Astrocyte (in vitro differentiated cells and primary cell): ENCODE measurements at regions not wholly inside any gene's neighbourhood (a gene's known extent, or its start where the extent isn't known, plus 50 kb on each side); places are given as distances from the start of the nearest gene placed in this dataset.

ENCODE experiments used
- DNase-seq: peaks from one replicate; pipeline ENCODE4 v3.0.0-alpha.2; 2010; ENCODE audit warnings: low read depth
- FAIRE-seq: peaks from 2 replicates; lab custom pipeline; 2011; peaks lifted over from hg19 to GRCh38; lab: Jason Lieb, UNC
- H2AFZ ChIP-seq: 2 replicates; pipeline ENCODE4 v1.6.0; 2012; ENCODE audit warnings: low read depth, low read length, inconsistent platforms
- H3K27ac ChIP-seq: 2 replicates; pipeline ENCODE4 v1.5.1; 2011; ENCODE audit warnings: low read depth, low read length, inconsistent platforms
- H3K27me3 ChIP-seq: 2 replicates; pipeline ENCODE4 v1.6.0; 2011; ENCODE audit warnings: low read length, inconsistent platforms; ENCODE audit not compliant: insufficient read depth
- H3K36me3 ChIP-seq: 2 replicates; pipeline ENCODE4 v1.5.1; 2011; ENCODE audit warnings: low read length, inconsistent platforms; ENCODE audit not compliant: insufficient read depth
- H3K4me1 ChIP-seq: 2 replicates; pipeline ENCODE4 v1.5.1; 2011; ENCODE audit warnings: low read length, inconsistent platforms; ENCODE audit not compliant: insufficient read depth
- H3K4me2 ChIP-seq: 2 replicates; pipeline ENCODE4 v1.6.0; 2012; ENCODE audit warnings: low read length, inconsistent platforms
- H3K4me3 ChIP-seq: 2 replicates; pipeline ENCODE4 v1.5.1; 2011; ENCODE audit warnings: low read depth, mild to moderate bottlenecking, low read length, inconsistent platforms; ENCODE audit not compliant: insufficient read depth
- H3K79me2 ChIP-seq: 2 replicates; pipeline ENCODE4 v1.6.0; 2012; ENCODE audit warnings: mild to moderate bottlenecking, low read length, inconsistent platforms; ENCODE audit not compliant: insufficient read depth
- H3K9ac ChIP-seq: 2 replicates; pipeline ENCODE4 v1.6.0; 2012; ENCODE audit warnings: mild to moderate bottlenecking, low read length, inconsistent platforms
- H3K9me3 ChIP-seq: 2 replicates; pipeline ENCODE4 v1.5.1; 2012; ENCODE audit warnings: low read depth, mild to moderate bottlenecking, low read length, inconsistent platforms; ENCODE audit not compliant: insufficient read depth
- H4K20me1 ChIP-seq: 2 replicates; pipeline ENCODE4 v1.6.0; 2012; ENCODE audit warnings: low read length, inconsistent platforms; ENCODE audit not compliant: insufficient read depth
- H3K27ac Mint-ChIP-seq: one replicate; pipeline ENCODE4 v1.8.0; 2021; ENCODE audit warnings: mild to moderate bottlenecking, mixed read lengths; ENCODE audit not compliant: unreplicated experiment
- H3K27me3 Mint-ChIP-seq: one replicate; pipeline ENCODE4 v1.8.0; 2021; ENCODE audit warnings: low read depth, mixed read lengths; ENCODE audit not compliant: unreplicated experiment
- H3K36me3 Mint-ChIP-seq: one replicate; pipeline ENCODE4 v1.8.0; 2021; ENCODE audit warnings: low read depth, mixed read lengths; ENCODE audit not compliant: unreplicated experiment
- H3K4me1 Mint-ChIP-seq: one replicate; pipeline ENCODE4 v1.8.0; 2021; ENCODE audit warnings: low read depth, mixed read lengths; ENCODE audit not compliant: unreplicated experiment
- H3K4me3 Mint-ChIP-seq: one replicate; pipeline ENCODE4 v1.8.0; 2021; ENCODE audit warnings: mild to moderate bottlenecking, moderate library complexity, mixed read lengths; ENCODE audit not compliant: unreplicated experiment
- H3K9me3 Mint-ChIP-seq: one replicate; pipeline ENCODE4 v1.8.0; 2021; ENCODE audit warnings: mild to moderate bottlenecking, mixed read lengths; ENCODE audit not compliant: unreplicated experiment
- EZH2 ChIP-seq: IDR thresholded peaks from 2 replicates; pipeline ENCODE4 v1.6.1; 2012; ENCODE audit warnings: mild to moderate bottlenecking, low read length, inconsistent platforms; ENCODE audit not compliant: insufficient read depth
- TF ChIP-seq, protein P1 (sequence below): IDR thresholded peaks from 2 replicates; pipeline ENCODE4 v1.5.1; 2011; ENCODE audit warnings: low read depth, mild to moderate bottlenecking, inconsistent platforms, low read length, moderate library complexity; ENCODE audit not compliant: insufficient read depth

- FAIRE-seq: no peak
- H3K27ac Mint-ChIP-seq: no peak overlapping the region
- H3K27ac ChIP-seq: no peak overlapping the region
- H3K79me2 ChIP-seq: no peaks in the 10 kb centered on the region
- no peak overlapping the region for H2AFZ ChIP-seq
- H3K27me3 Mint-ChIP-seq: no peaks in the 10 kb centered on the region
- no peak for DNase-seq
- H3K4me1 Mint-ChIP-seq: no peaks in the 10 kb centered on the region
- H3K4me3 Mint-ChIP-seq: no peak overlapping the region
- no peaks in the 10 kb centered on the region for H3K9me3 ChIP-seq
- no peaks in the 10 kb centered on the region for H3K36me3 Mint-ChIP-seq
- no peaks in the 10 kb centered on the region for H4K20me1 ChIP-seq
- no peaks in the 10 kb centered on the region for H3K9me3 Mint-ChIP-seq
- TF ChIP-seq, protein P1, sequence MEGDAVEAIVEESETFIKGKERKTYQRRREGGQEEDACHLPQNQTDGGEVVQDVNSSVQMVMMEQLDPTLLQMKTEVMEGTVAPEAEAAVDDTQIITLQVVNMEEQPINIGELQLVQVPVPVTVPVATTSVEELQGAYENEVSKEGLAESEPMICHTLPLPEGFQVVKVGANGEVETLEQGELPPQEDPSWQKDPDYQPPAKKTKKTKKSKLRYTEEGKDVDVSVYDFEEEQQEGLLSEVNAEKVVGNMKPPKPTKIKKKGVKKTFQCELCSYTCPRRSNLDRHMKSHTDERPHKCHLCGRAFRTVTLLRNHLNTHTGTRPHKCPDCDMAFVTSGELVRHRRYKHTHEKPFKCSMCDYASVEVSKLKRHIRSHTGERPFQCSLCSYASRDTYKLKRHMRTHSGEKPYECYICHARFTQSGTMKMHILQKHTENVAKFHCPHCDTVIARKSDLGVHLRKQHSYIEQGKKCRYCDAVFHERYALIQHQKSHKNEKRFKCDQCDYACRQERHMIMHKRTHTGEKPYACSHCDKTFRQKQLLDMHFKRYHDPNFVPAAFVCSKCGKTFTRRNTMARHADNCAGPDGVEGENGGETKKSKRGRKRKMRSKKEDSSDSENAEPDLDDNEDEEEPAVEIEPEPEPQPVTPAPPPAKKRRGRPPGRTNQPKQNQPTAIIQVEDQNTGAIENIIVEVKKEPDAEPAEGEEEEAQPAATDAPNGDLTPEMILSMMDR: no peak
- no peak for TF ChIP-seq EZH2
- no peak overlapping the region for H3K4me3 ChIP-seq
- H3K27me3 ChIP-seq: no peaks in the 10 kb centered on the region
- H3K36me3 ChIP-seq: no peaks in the 10 kb centered on the region
- no peak overlapping the region for H3K9ac ChIP-seq
- H3K4me1 ChIP-seq: no peaks in the 10 kb centered on the region
- H3K4me2 ChIP-seq: no peak overlapping the region
Measured at GRCh38 chr5:29780401-29780800, 1413.1 kb upstream of the CDH6 start.

DNA sequence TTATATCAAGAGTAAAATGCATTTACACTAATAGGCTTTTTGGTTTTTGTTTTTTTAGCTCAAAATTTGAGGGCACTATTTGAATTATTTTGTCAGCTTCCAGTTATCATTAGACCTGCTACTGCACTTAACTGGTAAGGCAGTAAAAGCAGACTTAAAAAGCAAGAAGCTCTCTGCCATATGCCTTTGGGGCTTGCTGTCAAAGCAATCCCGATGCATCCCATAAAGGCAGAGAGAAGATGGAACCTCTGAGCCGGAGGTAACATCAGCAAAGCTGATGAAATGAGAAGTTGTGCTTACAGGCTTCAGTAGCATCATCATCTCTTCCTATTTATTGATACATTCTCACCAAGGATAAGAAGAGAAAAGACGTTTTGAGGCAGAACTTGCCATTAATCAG, 1414.3 kb upstream of the CDH6 start:
- no peak overlapping the region for H3K27ac Mint-ChIP-seq
- H3K27me3 Mint-ChIP-seq: no peaks in the 10 kb centered on the region
- no peaks in the 10 kb centered on the region for H3K36me3 ChIP-seq
- H3K4me2 ChIP-seq: no peak overlapping the region
- no peak overlapping the region for H3K4me3 ChIP-seq
- no peaks in the 10 kb centered on the region for H3K27me3 ChIP-seq
- no peaks in the 10 kb centered on the region for H3K79me2 ChIP-seq
- H2AFZ ChIP-seq: no peak overlapping the region
- no peaks in the 10 kb centered on the region for H3K36me3 Mint-ChIP-seq
- no peak overlapping the region for H3K9ac ChIP-seq
- H3K27ac ChIP-seq: no peak overlapping the region
- no peaks in the 10 kb centered on the region for H4K20me1 ChIP-seq
- no peaks in the 10 kb centered on the region for H3K9me3 Mint-ChIP-seq
- no peak for TF ChIP-seq EZH2
- TF ChIP-seq, protein P1: no peak
- no peak overlapping the region for H3K4me3 Mint-ChIP-seq
- no peaks in the 10 kb centered on the region for H3K4me1 ChIP-seq
- no peak for FAIRE-seq
- DNase-seq: no peak
- H3K9me3 ChIP-seq: no peaks in the 10 kb centered on the region
- H3K4me1 Mint-ChIP-seq: no peaks in the 10 kb centered on the region

DNA sequence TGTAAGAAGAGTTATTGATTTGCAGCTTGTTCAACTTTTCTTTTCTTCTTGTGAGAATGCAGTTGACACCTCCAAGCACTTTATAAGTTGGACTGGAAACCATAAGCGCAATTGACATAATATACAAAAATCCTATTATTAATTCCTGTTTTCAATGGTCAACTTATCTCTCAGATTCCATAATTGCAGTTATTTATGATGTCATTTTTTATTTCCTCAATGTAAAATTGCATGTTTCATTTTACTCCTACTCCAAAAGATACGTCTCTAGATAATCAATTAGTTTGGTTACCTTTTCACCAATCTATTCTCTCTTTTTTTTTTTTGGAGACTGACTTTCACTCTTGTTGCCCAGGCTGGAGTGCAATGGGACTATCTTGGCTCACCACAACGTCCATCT, 1416.1 kb upstream of the CDH6 start:
- H3K9me3 ChIP-seq: no peaks in the 10 kb centered on the region
- H3K36me3 Mint-ChIP-seq: no peaks in the 10 kb centered on the region
- H3K27me3 ChIP-seq: no peaks in the 10 kb centered on the region
- H3K27ac Mint-ChIP-seq: no peak overlapping the region
- no peak for TF ChIP-seq EZH2
- TF ChIP-seq, protein P1: no peak
- no peaks in the 10 kb centered on the region for H3K27me3 Mint-ChIP-seq
- H2AFZ ChIP-seq: no peak overlapping the region
- no peak overlapping the region for H3K4me3 ChIP-seq
- no peaks in the 10 kb centered on the region for H3K4me1 Mint-ChIP-seq
- no peaks in the 10 kb centered on the region for H3K9me3 Mint-ChIP-seq
- H3K4me3 Mint-ChIP-seq: no peak overlapping the region
- H3K36me3 ChIP-seq: no peaks in the 10 kb centered on the region
- no peak overlapping the region for H3K9ac ChIP-seq
- no peak for DNase-seq
- FAIRE-seq: no peak
- no peak overlapping the region for H3K27ac ChIP-seq
- no peaks in the 10 kb centered on the region for H3K4me1 ChIP-seq
- H3K79me2 ChIP-seq: no peaks in the 10 kb centered on the region
- no peak overlapping the region for H3K4me2 ChIP-seq
- no peaks in the 10 kb centered on the region for H4K20me1 ChIP-seq
